ENCODE measurements at regions not wholly inside any gene's neighbourhood (a gene's known extent, or its start where the extent isn't known, plus 50 kb on each side); places are given as distances from the start of the nearest gene placed in this dataset.

DNA sequence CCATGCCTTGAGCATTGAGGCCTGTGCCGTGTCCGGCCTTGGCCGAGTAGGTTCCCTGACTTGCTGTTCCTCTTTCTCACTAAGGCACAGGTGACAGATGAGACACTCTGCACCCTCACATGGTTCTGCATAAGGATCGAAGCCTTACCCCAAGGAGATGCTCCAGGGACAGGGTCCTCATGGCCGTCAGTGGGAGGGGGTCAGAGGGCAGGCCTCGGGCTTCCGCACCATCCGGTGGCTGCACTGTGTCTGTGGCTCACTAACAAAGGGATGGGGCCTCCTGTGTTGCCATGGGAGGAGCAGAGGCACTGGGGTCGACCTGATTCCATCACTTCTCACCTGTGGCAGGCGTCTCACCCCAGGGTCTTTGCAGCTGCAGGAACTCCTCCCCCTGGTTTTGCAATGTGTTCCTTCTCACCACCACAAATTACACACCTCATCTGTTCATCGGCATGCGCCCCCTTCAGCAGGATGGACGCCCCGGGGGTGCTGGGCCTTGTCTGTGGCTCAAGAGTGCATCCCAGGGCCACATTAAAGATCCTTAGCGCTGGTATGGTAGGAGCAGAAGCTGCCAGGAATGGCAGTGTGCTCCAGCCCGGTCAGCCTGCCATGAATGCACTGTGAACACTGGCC is 113.3 kb upstream of the SOX1 start:
- TF ChIP-seq, protein P1, sequence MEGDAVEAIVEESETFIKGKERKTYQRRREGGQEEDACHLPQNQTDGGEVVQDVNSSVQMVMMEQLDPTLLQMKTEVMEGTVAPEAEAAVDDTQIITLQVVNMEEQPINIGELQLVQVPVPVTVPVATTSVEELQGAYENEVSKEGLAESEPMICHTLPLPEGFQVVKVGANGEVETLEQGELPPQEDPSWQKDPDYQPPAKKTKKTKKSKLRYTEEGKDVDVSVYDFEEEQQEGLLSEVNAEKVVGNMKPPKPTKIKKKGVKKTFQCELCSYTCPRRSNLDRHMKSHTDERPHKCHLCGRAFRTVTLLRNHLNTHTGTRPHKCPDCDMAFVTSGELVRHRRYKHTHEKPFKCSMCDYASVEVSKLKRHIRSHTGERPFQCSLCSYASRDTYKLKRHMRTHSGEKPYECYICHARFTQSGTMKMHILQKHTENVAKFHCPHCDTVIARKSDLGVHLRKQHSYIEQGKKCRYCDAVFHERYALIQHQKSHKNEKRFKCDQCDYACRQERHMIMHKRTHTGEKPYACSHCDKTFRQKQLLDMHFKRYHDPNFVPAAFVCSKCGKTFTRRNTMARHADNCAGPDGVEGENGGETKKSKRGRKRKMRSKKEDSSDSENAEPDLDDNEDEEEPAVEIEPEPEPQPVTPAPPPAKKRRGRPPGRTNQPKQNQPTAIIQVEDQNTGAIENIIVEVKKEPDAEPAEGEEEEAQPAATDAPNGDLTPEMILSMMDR (conservative IDR thresholded peaks at IDR 0.05 in 1 of 2, IDR thresholded peaks at IDR 0.05 in 1 of 2; ENCODE audit: extremely low read depth in 1 of 2, insufficient read depth in 1 of 2, low read depth in 1 of 2, low read length in 2 of 2), result no peak
- no peak for TF ChIP-seq EZH2 (IDR thresholded peaks at IDR 0.05; ENCODE audit: borderline replicate concordance, low read length)

Data from mammary epithelial cell (primary cell).